ENCODE measurements at regions not wholly inside any gene's neighbourhood (a gene's known extent, or its start where the extent isn't known, plus 50 kb on each side); places are given as distances from the start of the nearest gene placed in this dataset.

DNA sequence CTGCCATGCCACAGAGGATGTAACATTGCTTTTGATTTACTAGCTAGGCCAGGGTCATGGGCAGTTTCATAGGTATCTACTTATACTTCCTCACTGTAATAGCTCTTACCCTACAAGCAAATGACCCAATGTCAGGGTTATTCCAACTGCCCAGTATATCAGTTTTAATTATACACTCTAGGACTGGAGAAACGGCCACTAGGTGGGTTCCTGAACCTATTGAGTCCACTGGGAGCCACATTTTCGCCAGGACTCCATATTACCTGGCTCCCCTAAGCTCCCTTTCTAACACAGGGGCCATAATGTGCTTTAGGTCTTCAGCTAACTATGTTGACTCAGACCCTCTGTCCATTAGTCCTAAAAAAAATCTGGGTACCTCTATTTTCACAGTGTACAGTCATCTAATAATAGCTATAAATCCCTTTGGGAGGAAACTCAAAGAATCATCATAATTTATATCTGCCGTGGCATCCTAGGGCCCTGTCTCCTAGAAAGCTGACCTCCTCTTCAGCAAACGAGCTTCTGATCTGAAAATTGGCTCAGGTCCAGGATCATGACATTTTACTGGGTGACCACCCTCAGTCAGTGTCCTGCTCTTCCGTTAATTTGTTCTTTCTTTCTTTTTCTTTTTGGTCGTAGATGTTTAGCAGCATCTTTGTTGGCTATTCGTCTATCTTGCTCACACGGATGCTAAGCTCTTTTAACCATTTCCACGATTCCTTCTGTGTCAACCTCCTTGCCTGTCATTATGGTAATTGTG lies 244.3 kb downstream of the FAM76B start:
- DNase-seq, result no peak

- DNase-seq, result peak; percentile 80
These were observed 245.3 kb downstream of the FAM76B start for GRCh38 chr11:95544095-95544856.

DNA sequence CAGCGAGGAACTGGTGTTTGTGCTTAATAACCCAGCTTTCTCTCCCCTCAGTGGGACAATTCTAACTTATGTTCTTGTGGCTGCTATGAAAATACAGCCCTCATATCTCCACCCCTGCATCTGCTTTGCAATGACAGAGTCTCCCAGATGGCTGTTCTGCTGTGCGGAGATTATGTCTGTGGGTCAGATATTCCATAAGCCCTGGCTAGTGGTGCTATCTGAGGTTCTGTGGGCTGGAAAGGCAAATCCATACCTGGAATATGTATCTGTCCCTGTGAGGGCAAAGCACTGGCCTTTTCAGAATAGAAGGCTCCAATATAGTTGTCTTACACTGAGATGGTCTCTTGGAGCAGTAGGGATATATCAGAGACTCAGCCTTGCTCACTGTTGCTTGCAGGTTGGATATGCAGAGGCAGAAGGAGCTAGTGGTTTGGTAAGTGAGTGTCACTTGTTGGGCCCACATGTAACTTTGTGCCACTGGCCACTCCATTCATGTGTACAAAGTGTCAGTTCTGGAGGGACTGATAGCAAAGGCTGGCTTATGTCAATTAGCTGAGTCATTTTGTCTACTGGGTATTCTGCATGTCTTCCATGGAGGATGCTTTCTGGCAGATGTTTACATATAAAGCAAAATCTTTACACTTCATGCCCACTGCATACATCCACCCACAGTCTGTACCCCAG lies 246.6 kb downstream of the FAM76B start:
- DNase-seq, result no peak

GRCh38 chr11:95541715-95542114 lies 247.9 kb downstream of the FAM76B start:
- no peak for DNase-seq

- DNase-seq, result peak; percentile 60
These were observed 253.4 kb downstream of the FAM76B start for GRCh38 chr11:95536047-95536690.

GRCh38 chr11:95534809-95535208 lies 254.8 kb downstream of the FAM76B start:
- no peak for DNase-seq

GRCh38 chr11:95534226-95534625 lies 255.4 kb downstream of the FAM76B start:
- DNase-seq, result no peak

DNA sequence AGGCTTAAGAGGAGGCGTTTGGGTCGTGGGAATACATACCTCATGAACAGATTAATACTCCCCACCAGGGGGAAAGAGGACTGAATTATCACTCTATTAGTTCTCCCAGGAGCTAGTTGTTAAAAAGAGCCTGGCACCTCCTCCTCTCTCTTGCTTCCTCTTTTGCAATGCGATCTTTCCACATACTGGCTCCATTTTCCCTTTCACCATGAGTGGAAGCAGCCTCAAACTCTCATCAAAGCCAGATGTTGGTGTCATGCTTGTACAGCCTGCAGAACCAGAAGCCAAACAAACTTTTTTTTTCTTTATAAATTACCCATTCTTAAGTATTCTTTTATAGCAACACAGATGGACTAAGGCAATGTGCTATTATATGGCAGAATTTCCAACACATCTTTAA lies 258.5 kb downstream of the FAM76B start:
- DNase-seq, result no peak

GRCh38 chr11:95524314-95525036 lies 265.1 kb downstream of the FAM76B start:
- no peak for DNase-seq

GRCh38 chr11:95522874-95523273 lies 266.7 kb downstream of the FAM76B start:
- peak; percentile 27 for DNase-seq

DNA sequence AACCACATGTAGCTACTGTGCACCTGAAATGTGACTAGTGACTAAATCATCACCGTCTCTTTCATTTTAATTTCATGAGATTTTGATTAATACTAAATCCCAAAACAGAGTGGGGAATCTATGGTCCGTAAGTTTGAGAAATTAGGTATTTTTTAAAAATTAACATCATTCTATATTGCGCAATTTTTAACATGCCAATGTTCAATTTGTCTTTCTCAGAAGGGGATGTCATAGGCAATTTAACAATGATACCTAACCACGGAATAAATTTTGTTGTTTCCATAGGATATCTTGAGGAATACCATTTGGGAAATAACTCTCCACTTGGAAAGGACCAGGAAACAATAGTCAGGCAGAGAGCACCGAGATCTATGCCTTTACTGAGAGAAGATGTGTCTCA lies 267.7 kb downstream of the FAM76B start:
- DNase-seq, result no peak

GRCh38 chr11:95521133-95521542 lies 268.4 kb downstream of the FAM76B start:
- DNase-seq, result peak; percentile 49

GRCh38 chr11:95520369-95521132 lies 269.0 kb downstream of the FAM76B start:
- no peak for DNase-seq

DNA sequence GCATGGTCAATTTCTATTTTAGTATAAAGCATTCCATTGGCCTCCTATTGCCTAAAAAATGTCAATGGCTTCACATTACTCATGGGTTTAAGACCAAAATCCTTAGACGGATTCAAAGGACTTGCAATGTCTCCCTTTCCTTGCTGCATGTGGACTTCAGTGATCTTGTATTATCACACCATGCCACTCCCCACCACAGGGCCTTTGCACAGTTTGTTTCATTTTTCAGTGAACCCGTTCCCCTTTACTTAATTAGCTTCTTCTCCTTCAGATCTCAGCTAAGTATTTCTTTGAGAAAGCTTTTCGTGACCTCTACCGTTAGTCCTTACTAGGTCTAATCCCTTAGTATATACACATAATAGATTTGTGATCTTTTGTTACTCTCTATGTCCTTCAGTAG lies 269.7 kb downstream of the FAM76B start:
- no peak for DNase-seq

DNA sequence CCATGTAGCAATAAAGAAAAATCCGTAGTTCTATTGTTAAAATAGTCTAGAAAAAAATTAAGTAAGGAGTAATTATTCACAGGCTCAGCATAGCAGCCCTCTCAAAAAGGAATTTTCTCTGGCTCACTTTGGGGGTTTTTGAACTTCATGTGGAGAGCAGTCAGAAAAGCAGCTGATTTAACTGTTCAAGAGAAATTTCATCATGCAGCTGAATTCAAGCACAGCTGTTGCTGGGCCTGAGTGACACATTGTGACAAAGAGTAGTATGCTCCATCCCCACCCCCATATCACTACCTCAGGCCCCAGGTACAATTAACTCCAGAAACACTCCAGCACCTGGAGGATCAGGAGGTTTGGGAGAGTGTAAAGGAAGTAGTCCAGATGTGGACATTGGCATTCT lies 272.1 kb downstream of the FAM76B start:
- DNase-seq, result peak; percentile 29

DNA sequence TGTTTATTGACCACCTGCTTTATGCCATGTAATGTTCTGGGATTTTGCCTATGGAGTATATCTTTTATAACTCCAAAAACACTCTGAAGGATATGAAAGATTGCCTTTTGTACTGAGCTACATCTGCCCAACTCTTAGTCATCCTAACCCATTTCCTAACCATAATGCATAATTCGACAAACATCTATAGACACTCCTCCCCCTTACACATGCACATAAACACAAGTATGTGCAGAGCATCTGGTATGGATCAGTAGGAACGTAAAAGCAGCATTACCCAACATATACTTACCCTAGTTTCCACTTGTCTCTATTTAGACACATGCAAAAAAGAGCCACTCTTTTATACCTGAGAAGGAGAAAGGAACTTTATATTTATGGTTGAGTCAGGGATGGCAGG lies 272.8 kb downstream of the FAM76B start:
- peak; percentile 87 for DNase-seq

- no peak for DNase-seq
These were observed 273.4 kb downstream of the FAM76B start for GRCh38 chr11:95516175-95516574.

GRCh38 chr11:95515371-95515770 lies 274.2 kb downstream of the FAM76B start:
- no peak for DNase-seq

DNA sequence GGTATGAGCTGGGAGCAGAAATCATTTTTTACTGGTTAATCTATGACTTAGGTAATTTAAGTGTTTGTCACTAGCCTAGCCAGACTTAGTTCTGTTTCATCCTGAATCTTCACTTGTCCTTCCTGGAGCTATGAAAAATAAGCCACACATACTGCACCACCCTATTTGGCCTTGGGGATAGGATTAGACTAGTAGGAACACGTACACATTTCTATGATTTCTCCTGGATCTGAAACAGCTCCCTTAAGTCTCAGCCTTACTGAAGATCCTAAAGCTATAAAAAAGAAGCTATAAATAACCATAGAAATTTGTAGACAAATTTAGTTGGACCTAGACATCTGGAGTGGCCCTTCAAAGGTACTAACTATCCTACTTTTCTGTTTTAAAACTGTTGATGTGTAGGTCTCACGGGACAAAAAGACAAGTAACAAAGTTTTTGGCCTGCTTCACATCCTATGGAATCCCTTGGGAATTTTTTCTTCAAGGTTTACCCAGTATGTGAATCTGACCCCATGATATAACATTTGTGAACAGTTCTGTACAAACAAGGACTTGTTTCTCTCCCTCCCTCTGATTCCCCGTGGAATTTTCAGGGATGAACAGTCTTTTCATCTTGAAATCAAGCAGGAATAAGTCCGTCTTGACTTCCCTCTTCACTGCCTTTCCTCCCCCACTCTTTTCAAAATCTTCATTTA lies 275.0 kb downstream of the FAM76B start:
- DNase-seq, result no peak

- peak; percentile 91 for DNase-seq
These were observed 276.9 kb downstream of the FAM76B start for GRCh38 chr11:95512682-95513081.

GRCh38 chr11:95512177-95512576 lies 277.4 kb downstream of the FAM76B start:
- peak; percentile 75 for DNase-seq
